Parathyroid adenoma (tissue), 2 donors: ENCODE measurements at regions not wholly inside any gene's neighbourhood (a gene's known extent, or its start where the extent isn't known, plus 50 kb on each side); places are given as distances from the start of the nearest gene placed in this dataset.

Source experiments
- H2AFZ ChIP-seq: fragments of 300-600 bp; sonication (generic); one replicate; pipeline ENCODE4 v1.7.0; 2017; ENCODE audit warnings: antibody characterized with exemption, mild to moderate bottlenecking
- H3K27ac ChIP-seq: fragments of 300-600 bp; sonication (generic); one replicate; pipeline ENCODE4 v1.7.0; 2017
- H3K27me3 ChIP-seq: fragments of 300-600 bp; sonication (generic); one replicate; pipeline ENCODE4 v1.7.0; 2017; ENCODE audit warnings: low read length; ENCODE audit not compliant: control insufficient read depth, insufficient read depth
- H3K36me3 ChIP-seq: fragments of 300-600 bp; sonication (generic); one replicate; pipeline ENCODE4 v1.7.0; 2017; ENCODE audit warnings: low read length; ENCODE audit not compliant: control insufficient read depth, insufficient read depth
- H3K4me1 ChIP-seq: fragments of 300-600 bp; sonication (generic); one replicate; pipeline ENCODE4 v1.7.0; 2017; ENCODE audit warnings: control low read depth
- H3K4me2 ChIP-seq: fragments of 300-600 bp; sonication (generic); one replicate; pipeline ENCODE4 v1.7.0; 2017; ENCODE audit warnings: low read length
- H3K4me3 ChIP-seq: fragments of 300-600 bp; sonication (generic); one replicate; pipeline ENCODE4 v1.7.0; 2017; ENCODE audit warnings: low read depth, low read length
- H3K79me2 ChIP-seq: fragments of 300-600 bp; sonication (generic); one replicate; pipeline ENCODE4 v1.7.0; 2017; ENCODE audit warnings: control low read depth
- H3K9ac ChIP-seq: fragments of 300-600 bp; sonication (generic); one replicate; pipeline ENCODE4 v1.7.0; 2017; ENCODE audit warnings: mild to moderate bottlenecking
- H3K9me3 ChIP-seq: fragments of 300-600 bp; sonication (generic); one replicate; pipeline ENCODE4 v1.7.0; 2017; ENCODE audit warnings: low read length; ENCODE audit not compliant: control insufficient read depth
- CTCF ChIP-seq: fragments of 300-600 bp; sonication (generic); IDR thresholded peaks from one replicate; pipeline ENCODE4 v1.7.0; 2017; ENCODE audit warnings: antibody characterized with exemption, mild to moderate bottlenecking
- donor health status: primary hyperparathyroidism.

- no peaks in the 10 kb centered on the region for H3K36me3 ChIP-seq
- no peak for TF ChIP-seq CTCF
- no peak overlapping the region for H3K9ac ChIP-seq
- H3K4me1 ChIP-seq: peaks cover 67% of the 10 kb centered on the region
- H3K4me2 ChIP-seq: peak overlapping the region; percentile 40
- H3K9me3 ChIP-seq: no peaks in the 10 kb centered on the region
- H3K79me2 ChIP-seq: peaks cover 72% of the 10 kb centered on the region
- H2AFZ ChIP-seq: no peak overlapping the region
- H3K4me3 ChIP-seq: no peak overlapping the region
- H3K27me3 ChIP-seq: no peaks in the 10 kb centered on the region
- peak overlapping the region; percentile 74 for H3K27ac ChIP-seq
Measured at GRCh38 chr16:85521552-85522307, 91.4 kb upstream of the GSE1 start.

GRCh38 chr16:85522308-85522841 is 90.7 kb upstream of the GSE1 start:
- no peak for TF ChIP-seq CTCF
- Histone ChIP-seq H3K79me2 (peaks cover 68% of the 10 kb centered on the region), H3K4me3 (no peak overlapping the region), H3K9me3 (no peaks in the 10 kb centered on the region), H2AFZ (no peak overlapping the region), H3K4me2 (no peak overlapping the region), H3K36me3 (no peaks in the 10 kb centered on the region), H3K27me3 (no peaks in the 10 kb centered on the region), H3K27ac (peak overlapping the region; percentile 77), H3K4me1 (peaks cover 68% of the 10 kb centered on the region), H3K9ac (no peak overlapping the region)

GRCh38 chr16:85522842-85523601 is 90.1 kb upstream of the GSE1 start:
- Histone ChIP-seq H3K4me2 (peak overlapping the region; percentile 49), H3K4me1 (peaks cover 73% of the 10 kb centered on the region), H3K79me2 (peaks cover 63% of the 10 kb centered on the region), H3K9me3 (no peaks in the 10 kb centered on the region), H3K27ac (peak overlapping the region; percentile 77), H3K4me3 (no peak overlapping the region), H3K27me3 (no peaks in the 10 kb centered on the region), H2AFZ (peak overlapping the region; percentile 11), H3K9ac (no peak overlapping the region), H3K36me3 (no peaks in the 10 kb centered on the region)
- TF ChIP-seq CTCF: no peak

GRCh38 chr16:85523602-85524364 is 89.3 kb upstream of the GSE1 start:
- peaks cover 57% of the 10 kb centered on the region for H3K79me2 ChIP-seq
- H3K9me3 ChIP-seq: no peaks in the 10 kb centered on the region
- no peaks in the 10 kb centered on the region for H3K36me3 ChIP-seq
- peak overlapping the region; percentile 49 for H3K4me2 ChIP-seq
- H3K4me1 ChIP-seq: peaks cover 77% of the 10 kb centered on the region
- TF ChIP-seq CTCF: no peak
- peak overlapping the region; percentile 77 for H3K27ac ChIP-seq
- H3K27me3 ChIP-seq: no peaks in the 10 kb centered on the region
- peak overlapping the region; percentile 11 for H2AFZ ChIP-seq
- H3K4me3 ChIP-seq: no peak overlapping the region
- H3K9ac ChIP-seq: no peak overlapping the region
